ENCODE measurements at regions not wholly inside any gene's neighbourhood (a gene's known extent, or its start where the extent isn't known, plus 50 kb on each side); places are given as distances from the start of the nearest gene placed in this dataset.
A peak's percentile ranks its signal among the peaks of the same experiment; 100 is the strongest.
"Not testable (repeated sequence)": the region's sequence is repeated elsewhere in the genome, so short reads cannot be mapped to it uniquely, and the experiment has no call there.

DNA sequence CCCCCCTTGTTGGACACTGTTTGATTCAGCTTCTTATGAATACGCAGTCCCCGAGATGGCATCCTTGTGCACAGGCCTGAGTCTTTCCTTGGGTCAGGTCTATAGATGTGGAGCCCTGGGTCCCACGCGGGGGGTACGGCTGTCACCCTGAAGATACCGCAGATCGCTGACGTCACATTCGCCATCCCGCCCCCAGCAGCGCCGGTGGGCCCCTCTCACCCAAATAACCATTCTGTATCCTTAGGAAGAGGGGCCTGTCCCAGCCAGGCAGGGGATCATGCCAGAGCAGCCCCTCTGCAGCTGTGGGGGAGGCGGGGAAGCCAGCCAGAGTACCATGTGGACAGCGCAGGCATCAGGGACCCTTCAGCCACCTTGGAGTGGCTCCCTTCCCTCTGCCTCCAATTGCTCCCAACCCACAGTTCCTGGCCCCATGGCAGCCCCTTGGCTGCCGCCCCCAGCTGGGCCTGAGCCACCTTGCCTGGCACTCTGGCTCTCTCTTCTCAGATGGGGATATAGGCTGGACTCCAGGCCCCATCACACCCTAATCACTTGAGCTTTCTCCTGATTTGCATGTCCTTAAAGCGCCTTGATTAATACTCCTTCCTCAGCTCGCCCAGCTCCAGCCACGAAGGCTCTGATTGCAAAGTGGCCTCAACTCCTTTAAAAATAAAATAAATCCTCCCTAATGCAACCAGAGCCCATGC is 189.8 kb downstream of the C9orf50 start:
- intact Hi-C loops (cut with DNase I) = no loop called here
- TF ChIP-seq POLR2AphosphoS5 (IDR thresholded peaks at IDR 0.05) = no peak
- no peak for TF ChIP-seq EP300 (IDR thresholded peaks at IDR 0.05)
- TF ChIP-seq POLR2A (IDR thresholded peaks at IDR 0.05; ENCODE audit: low read depth) = no peak
- TF ChIP-seq, protein P1, sequence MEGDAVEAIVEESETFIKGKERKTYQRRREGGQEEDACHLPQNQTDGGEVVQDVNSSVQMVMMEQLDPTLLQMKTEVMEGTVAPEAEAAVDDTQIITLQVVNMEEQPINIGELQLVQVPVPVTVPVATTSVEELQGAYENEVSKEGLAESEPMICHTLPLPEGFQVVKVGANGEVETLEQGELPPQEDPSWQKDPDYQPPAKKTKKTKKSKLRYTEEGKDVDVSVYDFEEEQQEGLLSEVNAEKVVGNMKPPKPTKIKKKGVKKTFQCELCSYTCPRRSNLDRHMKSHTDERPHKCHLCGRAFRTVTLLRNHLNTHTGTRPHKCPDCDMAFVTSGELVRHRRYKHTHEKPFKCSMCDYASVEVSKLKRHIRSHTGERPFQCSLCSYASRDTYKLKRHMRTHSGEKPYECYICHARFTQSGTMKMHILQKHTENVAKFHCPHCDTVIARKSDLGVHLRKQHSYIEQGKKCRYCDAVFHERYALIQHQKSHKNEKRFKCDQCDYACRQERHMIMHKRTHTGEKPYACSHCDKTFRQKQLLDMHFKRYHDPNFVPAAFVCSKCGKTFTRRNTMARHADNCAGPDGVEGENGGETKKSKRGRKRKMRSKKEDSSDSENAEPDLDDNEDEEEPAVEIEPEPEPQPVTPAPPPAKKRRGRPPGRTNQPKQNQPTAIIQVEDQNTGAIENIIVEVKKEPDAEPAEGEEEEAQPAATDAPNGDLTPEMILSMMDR (IDR thresholded peaks at IDR 0.05) = no peak
- no peaks in the 10 kb centered on the region for H3K36me3 ChIP-seq
- H3K4me1 ChIP-seq = peaks cover 3 to 26% (median 14%) of the 10 kb centered on the region in 4 donors
- H3K9me3 ChIP-seq = no peaks in the 10 kb centered on the region
- no peak for DNase-seq (ENCODE audit: extremely low spot score)
- no peaks in the 10 kb centered on the region for H3K27me3 ChIP-seq
- WGBS = 89% methylated on average over 17 of the region's 18 CpGs
- no peak overlapping the region for H3K4me3 ChIP-seq
- H3K27ac ChIP-seq (replicated peaks in 1 of 4) = no peak overlapping the region

DNA sequence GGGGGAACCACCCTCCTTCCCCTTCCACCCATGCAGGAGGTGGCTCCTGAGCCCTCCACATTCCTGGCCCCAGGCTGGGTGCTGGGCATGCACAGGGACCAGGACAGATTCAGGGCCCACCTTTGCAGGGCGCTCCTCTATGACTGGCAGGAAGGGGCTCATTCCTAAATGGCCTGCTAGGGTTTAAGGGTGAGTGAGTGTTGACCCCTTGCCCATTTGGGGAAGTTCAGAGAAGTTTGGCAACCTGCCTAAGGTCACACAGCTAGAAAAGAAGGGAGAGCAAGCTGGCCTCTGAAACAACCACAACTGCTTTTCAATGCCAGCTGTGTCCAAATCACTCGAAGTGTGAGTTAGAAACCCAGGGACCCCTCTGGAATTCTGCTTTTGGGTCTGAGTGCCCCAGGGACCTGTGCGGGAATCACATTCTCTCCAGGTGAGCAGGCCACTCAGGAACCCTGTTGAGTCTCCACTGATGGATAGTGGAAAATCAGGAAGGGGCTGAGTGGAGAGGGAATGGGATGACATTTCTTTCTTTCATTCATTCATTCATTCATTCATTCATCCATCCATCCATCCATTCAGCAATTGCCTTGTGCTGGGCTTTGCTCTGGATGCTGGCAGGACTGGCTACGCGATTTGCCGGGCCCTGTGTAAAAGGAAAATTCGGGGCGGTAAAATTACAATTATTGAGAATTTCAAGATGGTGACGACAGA is 191.9 kb downstream of the C9orf50 start:
- no peaks in the 10 kb centered on the region for H3K9me3 ChIP-seq
- intact Hi-C loops (cut with DNase I) = no loop called here
- H3K27ac ChIP-seq (replicated peaks in 1 of 4) = no peak overlapping the region
- H3K4me3 ChIP-seq = no peak overlapping the region
- no peak for DNase-seq (ENCODE audit: extremely low spot score)
- peaks cover 3 to 23% (median 10%) of the 10 kb centered on the region in 4 donors for H3K4me1 ChIP-seq
- H3K36me3 ChIP-seq = no peaks in the 10 kb centered on the region
- TF ChIP-seq POLR2A (IDR thresholded peaks at IDR 0.05; ENCODE audit: low read depth) = no peak
- TF ChIP-seq, protein P1 (IDR thresholded peaks at IDR 0.05) = no peak
- TF ChIP-seq POLR2AphosphoS5 (IDR thresholded peaks at IDR 0.05) = no peak
- TF ChIP-seq EP300 (IDR thresholded peaks at IDR 0.05) = no peak
- no peaks in the 10 kb centered on the region for H3K27me3 ChIP-seq
- 89% methylated on average over 9 of the region's 9 CpGs for WGBS

DNA sequence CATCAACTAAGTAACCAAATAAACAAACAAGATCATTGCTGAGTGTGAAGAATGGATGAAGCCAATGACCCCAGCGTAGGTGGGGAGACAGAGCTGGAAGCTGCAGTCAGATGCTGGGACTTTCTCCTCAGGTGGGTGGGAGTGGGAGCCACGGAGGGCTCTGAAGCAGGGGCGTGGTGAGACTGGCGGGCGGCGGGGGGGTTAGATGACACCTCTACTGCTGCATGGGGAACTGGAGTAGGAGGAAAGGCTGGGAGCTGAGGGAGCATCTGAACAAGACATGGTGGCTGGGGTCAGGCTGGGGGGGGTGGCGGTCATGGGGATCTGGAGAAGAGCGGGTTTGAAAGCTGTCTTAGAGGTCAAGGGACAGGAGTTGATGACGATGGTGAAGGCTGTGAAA is 193.8 kb downstream of the C9orf50 start:
- no peak for DNase-seq (ENCODE audit: extremely low spot score)
- Histone ChIP-seq H3K36me3 (no peaks in the 10 kb centered on the region), H3K27ac (replicated peaks in 1 of 4) (no peak overlapping the region), H3K9me3 (no peaks in the 10 kb centered on the region), H3K27me3 (no peaks in the 10 kb centered on the region), H3K4me3 (no peak overlapping the region), H3K4me1 (peaks cover 8 to 35% (median 21%) of the 10 kb centered on the region in 4 donors)
- no peak for TF ChIP-seq EP300 (IDR thresholded peaks at IDR 0.05)
- 78% methylated on average over 9 of the region's 9 CpGs for WGBS
- intact Hi-C loops (cut with DNase I) = no loop called here

DNA sequence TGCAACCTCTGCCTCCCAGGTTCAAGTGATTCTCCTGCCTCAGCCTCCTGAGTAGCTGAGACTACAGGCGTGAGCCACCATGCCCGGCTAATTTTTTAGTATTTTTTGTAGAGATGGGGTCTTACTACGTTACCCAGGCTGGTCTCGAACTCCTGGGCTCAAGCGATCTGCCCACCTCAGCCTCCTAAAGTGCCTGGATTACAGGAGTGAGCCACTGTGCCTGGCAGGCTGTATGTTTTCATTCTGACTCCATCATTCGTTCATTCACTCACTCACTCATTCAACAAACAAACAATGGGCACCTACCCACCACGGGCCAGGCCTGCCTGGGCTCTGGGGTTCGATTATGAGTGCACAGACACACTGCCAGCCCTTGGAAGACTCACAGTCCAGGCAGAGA is 197.1 kb downstream of the C9orf50 start:
- 94% methylated on average over 8 of the region's 8 CpGs for WGBS
- DNase-seq (ENCODE audit: extremely low spot score); H3K27ac ChIP-seq (replicated peaks in 1 of 4); intact Hi-C loops (cut with DNase I); H3K36me3 ChIP-seq; H3K4me3 ChIP-seq; H3K27me3 ChIP-seq; H3K9me3 ChIP-seq: not testable (repeated sequence)
- H3K4me1 ChIP-seq = peaks cover 5 to 28% (median 18%) of the 10 kb centered on the region in 4 donors

DNA sequence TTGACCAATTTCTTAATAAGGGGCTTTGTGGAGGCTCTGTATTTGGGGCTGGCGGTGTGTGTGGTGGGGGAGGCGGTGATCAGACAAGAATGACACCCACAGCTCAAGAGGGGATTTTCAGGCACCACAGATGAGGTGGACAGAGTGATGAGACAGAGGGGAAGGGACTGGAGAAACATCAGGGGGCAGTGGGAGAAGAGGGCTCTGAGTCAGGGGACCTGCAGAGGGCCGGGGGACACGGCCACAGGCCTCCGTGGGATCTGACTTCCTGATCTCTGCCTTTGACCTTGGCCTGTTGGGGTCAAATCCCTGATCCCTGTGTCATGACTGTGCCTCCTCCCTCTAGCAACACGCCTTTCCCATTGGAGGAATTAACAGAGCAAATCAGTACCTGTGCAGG is 197.7 kb downstream of the C9orf50 start:
- no peak overlapping the region for H3K4me3 ChIP-seq
- H3K9me3 ChIP-seq = no peaks in the 10 kb centered on the region
- 76% methylated on average over 6 of the region's 6 CpGs for WGBS
- H3K27me3 ChIP-seq = no peaks in the 10 kb centered on the region
- H3K27ac ChIP-seq (replicated peaks in 1 of 4) = peak overlapping the region in 1 of 4 donors; percentile 3
- H3K36me3 ChIP-seq = no peaks in the 10 kb centered on the region
- DNase-seq (ENCODE audit: extremely low spot score) = no peak
- peaks cover 5 to 24% (median 16%) of the 10 kb centered on the region in 4 donors for H3K4me1 ChIP-seq
- intact Hi-C loops (cut with DNase I) = no loop called here
- TF ChIP-seq POLR2A (IDR thresholded peaks at IDR 0.05; ENCODE audit: low read depth) (no peak), POLR2AphosphoS5 (IDR thresholded peaks at IDR 0.05) (no peak), EP300 (IDR thresholded peaks at IDR 0.05) (no peak)
- TF ChIP-seq, protein P1 (IDR thresholded peaks at IDR 0.05) = no peak

Measured in esophagus muscularis mucosa (tissue), 4 donors.